ENCODE measurements at regions not wholly inside any gene's neighbourhood (a gene's known extent, or its start where the extent isn't known, plus 50 kb on each side); places are given as distances from the start of the nearest gene placed in this dataset.

- no peak for ATAC-seq
These were observed 2277.1 kb downstream of the TP53TG3F start for GRCh38 chr16:35736546-35736945.

GRCh38 chr16:35737076-35737475 lies 2277.7 kb downstream of the TP53TG3F start:
- TF ChIP-seq, protein P1, sequence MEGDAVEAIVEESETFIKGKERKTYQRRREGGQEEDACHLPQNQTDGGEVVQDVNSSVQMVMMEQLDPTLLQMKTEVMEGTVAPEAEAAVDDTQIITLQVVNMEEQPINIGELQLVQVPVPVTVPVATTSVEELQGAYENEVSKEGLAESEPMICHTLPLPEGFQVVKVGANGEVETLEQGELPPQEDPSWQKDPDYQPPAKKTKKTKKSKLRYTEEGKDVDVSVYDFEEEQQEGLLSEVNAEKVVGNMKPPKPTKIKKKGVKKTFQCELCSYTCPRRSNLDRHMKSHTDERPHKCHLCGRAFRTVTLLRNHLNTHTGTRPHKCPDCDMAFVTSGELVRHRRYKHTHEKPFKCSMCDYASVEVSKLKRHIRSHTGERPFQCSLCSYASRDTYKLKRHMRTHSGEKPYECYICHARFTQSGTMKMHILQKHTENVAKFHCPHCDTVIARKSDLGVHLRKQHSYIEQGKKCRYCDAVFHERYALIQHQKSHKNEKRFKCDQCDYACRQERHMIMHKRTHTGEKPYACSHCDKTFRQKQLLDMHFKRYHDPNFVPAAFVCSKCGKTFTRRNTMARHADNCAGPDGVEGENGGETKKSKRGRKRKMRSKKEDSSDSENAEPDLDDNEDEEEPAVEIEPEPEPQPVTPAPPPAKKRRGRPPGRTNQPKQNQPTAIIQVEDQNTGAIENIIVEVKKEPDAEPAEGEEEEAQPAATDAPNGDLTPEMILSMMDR (IDR thresholded peaks at IDR 0.05): no peak
- Mint-ChIP-seq H3K4me1 (no peaks in the 10 kb centered on the region), H3K36me3 (peaks cover 51% of the 10 kb centered on the region), H3K9me3 (peaks cover 42 to 51% of the 10 kb centered on the region in 2 donors), H3K27me3 (ENCODE audit: low read depth in 2 of 2) (no peaks in the 10 kb centered on the region), H3K27ac (no peak overlapping the region), H3K4me3 (no peak overlapping the region)
- peaks cover 52% of the 10 kb centered on the region for H3K9me3 ChIP-seq (ENCODE audit: control insufficient read depth, insufficient read depth, low read length)
- DNase-seq: no peak
- no peaks in the 10 kb centered on the region for H3K36me3 ChIP-seq (ENCODE audit: control insufficient read depth, insufficient read depth, low read length)
- ATAC-seq: no peak
- WGBS (ENCODE audit: insufficient coverage): 95% methylated on average over 2 of the region's 3 CpGs
- no peak overlapping the region for H3K27ac ChIP-seq (ENCODE audit: low read length)
- H3K4me3 ChIP-seq (ENCODE audit: low read length): no peak overlapping the region
- no peaks in the 10 kb centered on the region for H3K27me3 ChIP-seq (ENCODE audit: control insufficient read depth, insufficient read depth, low read length)
- H3K4me1 ChIP-seq (ENCODE audit: control insufficient read depth, insufficient read depth, low read length): no peaks in the 10 kb centered on the region
- intact Hi-C loops (cut with micrococcal nuclease): no loop called here

More at GRCh38 chr16:35736546-35736945, 2277.1 kb downstream of the TP53TG3F start:
- Mint-ChIP-seq H3K4me3 (no peak overlapping the region), H3K27me3 (ENCODE audit: low read depth in 2 of 2) (no peaks in the 10 kb centered on the region), H3K4me1 (no peaks in the 10 kb centered on the region), H3K36me3 (peaks cover 48% of the 10 kb centered on the region), H3K9me3 (peaks cover 38 to 47% of the 10 kb centered on the region in 2 donors), H3K27ac (no peak overlapping the region)
- Histone ChIP-seq H3K36me3 (ENCODE audit: control insufficient read depth, insufficient read depth, low read length) (no peaks in the 10 kb centered on the region), H3K27ac (ENCODE audit: low read length) (no peak overlapping the region), H3K9me3 (ENCODE audit: control insufficient read depth, insufficient read depth, low read length) (peaks cover 55% of the 10 kb centered on the region), H3K4me3 (ENCODE audit: low read length) (no peak overlapping the region), H3K27me3 (ENCODE audit: control insufficient read depth, insufficient read depth, low read length) (no peaks in the 10 kb centered on the region), H3K4me1 (ENCODE audit: control insufficient read depth, insufficient read depth, low read length) (no peaks in the 10 kb centered on the region)
- no peak for DNase-seq
- intact Hi-C loops (cut with micrococcal nuclease): no loop called here
- no CpG with 5 or more reads among the region's 2 CpGs for WGBS (ENCODE audit: insufficient coverage)
- TF ChIP-seq, protein P1 (IDR thresholded peaks at IDR 0.05): no peak

DNA sequence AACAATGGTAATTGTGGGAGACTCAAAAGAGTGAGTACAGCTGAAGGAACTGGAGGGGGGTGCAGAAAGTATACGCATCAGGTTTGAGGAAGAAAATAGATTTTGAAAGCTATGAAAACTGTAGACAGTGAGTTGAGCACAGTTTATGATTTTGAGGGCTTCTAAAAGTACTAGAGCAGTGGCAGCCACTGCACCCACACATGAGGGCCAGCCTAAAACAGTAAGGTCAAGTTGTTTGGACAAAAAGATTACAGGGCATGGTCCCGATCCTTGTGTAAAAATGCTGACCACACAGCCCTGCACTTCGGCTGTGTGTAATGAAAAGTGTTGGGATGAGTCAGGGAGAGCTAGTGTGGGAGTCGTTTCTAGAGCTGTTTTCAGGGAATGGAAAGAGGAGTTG lies 2282.1 kb downstream of the TP53TG3F start:
- no peaks in the 10 kb centered on the region for H3K4me1 Mint-ChIP-seq
- H3K4me3 Mint-ChIP-seq: no peak overlapping the region
- H3K9me3 Mint-ChIP-seq: peaks cover 53 to 66% of the 10 kb centered on the region in 2 donors
- no peak overlapping the region for H3K4me3 ChIP-seq (ENCODE audit: low read length)
- H3K4me1 ChIP-seq (ENCODE audit: control insufficient read depth, insufficient read depth, low read length): no peaks in the 10 kb centered on the region
- no peak overlapping the region for H3K27ac Mint-ChIP-seq
- TF ChIP-seq, protein P1 (IDR thresholded peaks at IDR 0.05): no peak
- no peaks in the 10 kb centered on the region for H3K36me3 ChIP-seq (ENCODE audit: control insufficient read depth, insufficient read depth, low read length)
- DNase-seq (no peak), ATAC-seq (no peak)
- peaks cover 26% of the 10 kb centered on the region for H3K9me3 ChIP-seq (ENCODE audit: control insufficient read depth, insufficient read depth, low read length)
- no peak overlapping the region for H3K27ac ChIP-seq (ENCODE audit: low read length)
- H3K27me3 ChIP-seq (ENCODE audit: control insufficient read depth, insufficient read depth, low read length): no peaks in the 10 kb centered on the region
- H3K36me3 Mint-ChIP-seq: peaks cover 49% of the 10 kb centered on the region
- intact Hi-C loops (cut with micrococcal nuclease): no loop called here
- WGBS (ENCODE audit: insufficient coverage): 74% methylated on average over 4 of the region's 4 CpGs
- H3K27me3 Mint-ChIP-seq (ENCODE audit: low read depth in 2 of 2): no peaks in the 10 kb centered on the region

GRCh38 chr16:35743101-35743692 lies 2283.8 kb downstream of the TP53TG3F start:
- no peaks in the 10 kb centered on the region for H3K27me3 ChIP-seq (ENCODE audit: control insufficient read depth, insufficient read depth, low read length)
- peaks cover 38% of the 10 kb centered on the region for H3K9me3 ChIP-seq (ENCODE audit: control insufficient read depth, insufficient read depth, low read length)
- H3K27me3 Mint-ChIP-seq (ENCODE audit: low read depth in 2 of 2): no peaks in the 10 kb centered on the region
- H3K4me1 Mint-ChIP-seq: no peaks in the 10 kb centered on the region
- H3K27ac ChIP-seq (ENCODE audit: low read length): no peak overlapping the region
- no peak overlapping the region for H3K4me3 Mint-ChIP-seq
- no peak for DNase-seq
- peaks cover 48 to 65% of the 10 kb centered on the region in 2 donors for H3K9me3 Mint-ChIP-seq
- WGBS (ENCODE audit: insufficient coverage): 56% methylated on average over 5 of the region's 5 CpGs
- no peak overlapping the region for H3K4me3 ChIP-seq (ENCODE audit: low read length)
- no peak overlapping the region for H3K27ac Mint-ChIP-seq
- no peaks in the 10 kb centered on the region for H3K36me3 ChIP-seq (ENCODE audit: control insufficient read depth, insufficient read depth, low read length)
- TF ChIP-seq, protein P1 (IDR thresholded peaks at IDR 0.05): no peak
- peaks cover 42% of the 10 kb centered on the region for H3K36me3 Mint-ChIP-seq
- intact Hi-C loops (cut with micrococcal nuclease): no loop called here
- no peaks in the 10 kb centered on the region for H3K4me1 ChIP-seq (ENCODE audit: control insufficient read depth, insufficient read depth, low read length)
- no peak for ATAC-seq

Data from natural killer cell (primary cell).